GM23248 (cell line): ENCODE measurements at regions not wholly inside any gene's neighbourhood (a gene's known extent, or its start where the extent isn't known, plus 50 kb on each side); places are given as distances from the start of the nearest gene placed in this dataset.
A peak's percentile ranks its signal among the peaks of the same experiment; 100 is the strongest.

Experiments
- DNase-seq: peaks from one replicate; pipeline ENCODE4 v3.0.0-alpha.2; 2015
- H2AFZ ChIP-seq: fragments of 200-600 bp; sonication (generic); 2 replicates; pipeline ENCODE4 v1.6.1; 2016; ENCODE audit warnings: antibody characterized with exemption
- H3F3A ChIP-seq: fragments of 200-600 bp; sonication (generic); 2 replicates; pipeline ENCODE4 v1.6.1; 2016; ENCODE audit warnings: mild to moderate bottlenecking, antibody characterized with exemption, mixed run types; ENCODE audit not compliant: insufficient read depth
- H3K27ac ChIP-seq: fragments of 200-600 bp; sonication (generic); 2 replicates; pipeline ENCODE4 v1.5.1; 2016; ENCODE audit warnings: mild to moderate bottlenecking
- H3K27me3 ChIP-seq: fragments of 200-600 bp; sonication (generic); replicated peaks from 2 replicates; pipeline ENCODE4 v1.6.1; 2016; ENCODE audit warnings: mild to moderate bottlenecking; ENCODE audit not compliant: insufficient read depth
- H3K36me3 ChIP-seq: fragments of 200-600 bp; sonication (generic); 2 replicates; pipeline ENCODE4 v1.6.1; 2016; ENCODE audit warnings: low read depth, mild to moderate bottlenecking
- H3K4me1 ChIP-seq: fragments of 200-600 bp; sonication (generic); 2 replicates; pipeline ENCODE4 v1.6.1; 2016; ENCODE audit warnings: mild to moderate bottlenecking; ENCODE audit not compliant: insufficient read depth
- H3K4me2 ChIP-seq: fragments of 200-600 bp; sonication (generic); one replicate; pipeline ENCODE4 v1.6.1; 2016; ENCODE audit warnings: mild to moderate bottlenecking; ENCODE audit not compliant: unreplicated experiment
- H3K4me3 ChIP-seq: fragments of 200-600 bp; sonication (generic); 2 replicates; pipeline ENCODE4 v1.5.1; 2016; ENCODE audit warnings: mild to moderate bottlenecking
- H3K79me2 ChIP-seq: fragments of 200-600 bp; sonication (generic); 2 replicates; pipeline ENCODE4 v1.6.1; 2016; ENCODE audit warnings: mild to moderate bottlenecking; ENCODE audit not compliant: insufficient read depth
- H3K9ac ChIP-seq: fragments of 200-600 bp; sonication (generic); 2 replicates; pipeline ENCODE4 v1.6.1; 2016; ENCODE audit warnings: mild to moderate bottlenecking
- H3K9me2 ChIP-seq: fragments of 200-600 bp; sonication (generic); 2 replicates; pipeline ENCODE4 v1.6.1; 2016; ENCODE audit warnings: mixed run types, mild to moderate bottlenecking, moderate library complexity; ENCODE audit not compliant: insufficient read depth
- H3K9me3 ChIP-seq: fragments of 200-600 bp; sonication (generic); one replicate; pipeline ENCODE4 v1.6.1; 2017; ENCODE audit warnings: low read depth
- H4K20me1 ChIP-seq: fragments of 200-600 bp; sonication (generic); 2 replicates; pipeline ENCODE4 v1.6.0; 2016; ENCODE audit not compliant: insufficient read depth
- EZH2 ChIP-seq: fragments of 200-600 bp; sonication (generic); IDR thresholded peaks from 2 replicates; pipeline ENCODE4 v1.6.1; 2018; ENCODE audit warnings: antibody characterized with exemption, mild to moderate bottlenecking; ENCODE audit not compliant: insufficient read depth, poor library complexity, severe bottlenecking
- EZH2phosphoT487 ChIP-seq: fragments of 200-600 bp; sonication (generic); IDR thresholded peaks from 2 replicates; pipeline ENCODE4 v1.6.1; 2018; ENCODE audit warnings: antibody characterized with exemption, moderate library complexity, mild to moderate bottlenecking, low read depth; ENCODE audit not compliant: insufficient read depth
- WGBS, 2 experiments: methylation state at CpG; one replicate each; pipeline ENCODE4 v1.1.6; 2015 to 2017; ENCODE audit warnings: low lambda C conversion rate in 2 of 2, low coverage in 1 of 2; ENCODE audit errors: missing lambda C conversion rate in 2 of 2; 5-methylcytosine and 5-hydroxymethylcytosine counted together
- in situ Hi-C: fragments of 300-500 bp; cut with MboI; formaldehyde crosslinking; loops from 2 replicates; pipeline ENCODE4 v1.15.0; 2020

- no peak overlapping the region for H3K27ac ChIP-seq
- in situ Hi-C loops: no loop called here
- no peaks in the 10 kb centered on the region for H3K36me3 ChIP-seq
- H3K4me2 ChIP-seq: no peak overlapping the region
- TF ChIP-seq EZH2phosphoT487 (no peak), EZH2 (no peak)
- no peak overlapping the region for H3K9ac ChIP-seq
- no peaks in the 10 kb centered on the region for H3K9me3 ChIP-seq
- DNase-seq: peak; percentile 21
- no peaks in the 10 kb centered on the region for H3K27me3 ChIP-seq
- no peak overlapping the region for H2AFZ ChIP-seq
- no peaks in the 10 kb centered on the region for H3K79me2 ChIP-seq
- no peaks in the 10 kb centered on the region for H3K4me1 ChIP-seq
- H3K9me2 ChIP-seq: no peaks in the 10 kb centered on the region
- H4K20me1 ChIP-seq: no peaks in the 10 kb centered on the region
- 3 to 9% methylated on average over 3 of the region's 3 CpGs for WGBS, 2 experiments
- H3K4me3 ChIP-seq: no peak overlapping the region
- no peaks in the 10 kb centered on the region for H3F3A ChIP-seq
Measured at GRCh38 chr13:34698945-34699344, 243.1 kb upstream of the NBEA start.

- Histone ChIP-seq H3F3A (no peaks in the 10 kb centered on the region), H2AFZ (no peak overlapping the region), H3K4me1 (no peaks in the 10 kb centered on the region), H3K27ac (no peak overlapping the region), H3K9me2 (no peaks in the 10 kb centered on the region), H3K9ac (no peak overlapping the region), H3K27me3 (no peaks in the 10 kb centered on the region), H3K36me3 (no peaks in the 10 kb centered on the region), H3K79me2 (no peaks in the 10 kb centered on the region), H3K4me2 (no peak overlapping the region), H4K20me1 (no peaks in the 10 kb centered on the region), H3K4me3 (no peak overlapping the region), H3K9me3 (no peaks in the 10 kb centered on the region)
- in situ Hi-C loops: no loop called here
- TF ChIP-seq EZH2 (no peak), EZH2phosphoT487 (no peak)
- WGBS, 2 experiments: 79 to 83% methylated on average over 5 of the region's 5 CpGs
- no peak for DNase-seq
Measured at GRCh38 chr13:34700155-34700554, 241.9 kb upstream of the NBEA start.

DNA sequence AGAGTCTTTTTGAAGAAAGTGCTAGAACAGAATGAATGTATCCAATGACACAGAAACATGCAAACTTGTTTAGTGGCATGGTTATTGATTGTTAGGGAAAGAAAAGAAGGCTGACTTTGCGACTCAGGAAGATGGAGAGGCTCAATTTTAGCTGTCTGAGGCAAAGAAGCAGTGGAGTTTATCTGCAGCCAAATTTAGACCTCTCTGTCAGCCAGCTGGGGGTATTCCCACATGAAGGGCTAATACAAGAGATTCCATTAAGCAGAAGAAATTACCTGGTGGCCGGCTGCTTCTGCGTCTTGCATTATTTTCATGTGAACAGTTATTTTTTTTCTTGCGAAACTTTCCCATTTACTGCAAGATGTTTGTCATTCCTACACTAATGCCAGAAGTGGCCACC is 240.2 kb upstream of the NBEA start:
- in situ Hi-C loops: no loop called here
- Histone ChIP-seq H3K79me2 (no peaks in the 10 kb centered on the region), H3F3A (no peaks in the 10 kb centered on the region), H3K9me3 (no peaks in the 10 kb centered on the region), H3K27ac (no peak overlapping the region), H4K20me1 (no peaks in the 10 kb centered on the region), H3K9me2 (no peaks in the 10 kb centered on the region), H2AFZ (no peak overlapping the region), H3K27me3 (no peaks in the 10 kb centered on the region), H3K4me3 (no peak overlapping the region), H3K4me1 (no peaks in the 10 kb centered on the region), H3K4me2 (no peak overlapping the region), H3K9ac (no peak overlapping the region), H3K36me3 (no peaks in the 10 kb centered on the region)
- WGBS, 2 experiments: 85 to 88% methylated on average over 4 of the region's 4 CpGs
- TF ChIP-seq EZH2 (no peak), EZH2phosphoT487 (no peak)
- DNase-seq: no peak

- Histone ChIP-seq H3F3A (no peaks in the 10 kb centered on the region), H3K9me2 (no peaks in the 10 kb centered on the region), H3K4me1 (no peaks in the 10 kb centered on the region), H3K27ac (no peak overlapping the region), H3K4me3 (no peak overlapping the region), H3K9me3 (no peaks in the 10 kb centered on the region), H2AFZ (no peak overlapping the region), H3K4me2 (no peak overlapping the region), H4K20me1 (no peaks in the 10 kb centered on the region), H3K36me3 (no peaks in the 10 kb centered on the region), H3K27me3 (no peaks in the 10 kb centered on the region), H3K79me2 (no peaks in the 10 kb centered on the region), H3K9ac (no peak overlapping the region)
- in situ Hi-C loops: no loop called here
- TF ChIP-seq EZH2 (no peak), EZH2phosphoT487 (no peak)
- DNase-seq: no peak
- WGBS, 2 experiments: 7 to 15% methylated on average over 1 of the region's 1 CpG
Measured at GRCh38 chr13:34708566-34709313, 233.3 kb upstream of the NBEA start.
